MCF 10A (cell line): ENCODE measurements at regions not wholly inside any gene's neighbourhood (a gene's known extent, or its start where the extent isn't known, plus 50 kb on each side); places are given as distances from the start of the nearest gene placed in this dataset.

Experiments
- BruUV-seq: library from RNA; stranded (reverse); fragments of 400-500 nt; replicated peaks from 2 replicates; lab custom pipeline; 2021; lab: Mats Ljungman, UMichigan
- CTCF ChIA-PET: fragments of 300-600 bp; sonication (Branson Sonifier 250); formaldehyde crosslinking; extraction: SDS; loops from one replicate; lab custom pipeline; 2021; ENCODE audit warnings: antibody characterized with exemption, inconsistent platforms; lab: Yijun Ruan, JAX
- POLR2A ChIA-PET: fragments of 300-600, 350-650 bp; sonication (Branson Sonifier 250); formaldehyde crosslinking; extraction: SDS; loops from one replicate; lab custom pipeline; 2020; ENCODE audit warnings: antibody characterized with exemption, inconsistent platforms; lab: Yijun Ruan, JAX
- DNase-seq: peaks from one replicate; pipeline ENCODE4 v3.0.0-alpha.2; 2018; ENCODE audit not compliant: unreplicated experiment
- H3K27ac Mint-ChIP-seq: one replicate; pipeline ENCODE4 v1.8.0; 2022; ENCODE audit warnings: mild to moderate bottlenecking, low read depth, mixed read lengths; ENCODE audit not compliant: unreplicated experiment
- H3K27me3 Mint-ChIP-seq: one replicate; pipeline ENCODE4 v1.8.0; 2022; ENCODE audit warnings: mixed read lengths; ENCODE audit not compliant: insufficient read depth, unreplicated experiment
- H3K36me3 Mint-ChIP-seq: one replicate; pipeline ENCODE4 v1.8.0; 2022; ENCODE audit warnings: mild to moderate bottlenecking, moderate library complexity, mixed read lengths; ENCODE audit not compliant: insufficient read depth, unreplicated experiment
- H3K4me1 Mint-ChIP-seq: one replicate; pipeline ENCODE4 v1.8.0; 2022; ENCODE audit warnings: mixed read lengths; ENCODE audit not compliant: insufficient read depth, unreplicated experiment
- H3K4me3 Mint-ChIP-seq: one replicate; pipeline ENCODE4 v1.8.0; 2022; ENCODE audit warnings: mild to moderate bottlenecking, moderate library complexity, mixed read lengths; ENCODE audit not compliant: unreplicated experiment
- H3K9me3 Mint-ChIP-seq: one replicate; pipeline ENCODE4 v1.8.0; 2022; ENCODE audit warnings: mixed read lengths; ENCODE audit not compliant: unreplicated experiment
- CTCF ChIP-seq: fragments of 200-600 bp; IDR thresholded peaks from one replicate; pipeline ENCODE4 v1.8.0; 2022; ENCODE audit warnings: antibody characterized with exemption, mild to moderate bottlenecking; ENCODE audit not compliant: unreplicated experiment
- intact Hi-C: fragments of 100-400 bp; cut with micrococcal nuclease; formaldehyde crosslinking; loops from 2 replicates; pipeline ENCODE4 v1.14.1; 2022

GRCh38 chr2:204272089-204272488 is 273.2 kb upstream of the PARD3B start:
- no peaks in the 10 kb centered on the region for H3K4me1 Mint-ChIP-seq
- intact Hi-C loops = no loop called here
- BruUV-seq = no TSS peak
- TF ChIP-seq CTCF = no peak
- no peaks in the 10 kb centered on the region for H3K9me3 Mint-ChIP-seq
- POLR2A ChIA-PET = no interaction called here
- H3K36me3 Mint-ChIP-seq = no peaks in the 10 kb centered on the region
- H3K27me3 Mint-ChIP-seq = no peaks in the 10 kb centered on the region
- CTCF ChIA-PET = interaction anchor here (1.2 kb wide), 1 partner anchor 12 kb away, joined by 7 read pairs; no protein-coding TSS in a partner anchor
- DNase-seq = no peak
- H3K27ac Mint-ChIP-seq = no peak overlapping the region
- no peak overlapping the region for H3K4me3 Mint-ChIP-seq

- Mint-ChIP-seq H3K4me3 (no peak overlapping the region), H3K9me3 (no peaks in the 10 kb centered on the region), H3K4me1 (no peaks in the 10 kb centered on the region), H3K27me3 (no peaks in the 10 kb centered on the region), H3K36me3 (no peaks in the 10 kb centered on the region), H3K27ac (no peak overlapping the region)
- no TSS peak for BruUV-seq
- TF ChIP-seq CTCF = no peak
- intact Hi-C loops = no loop called here
- POLR2A ChIA-PET = no interaction called here
- CTCF ChIA-PET = interaction anchor here (1.2 to 1.3 kb wide), 2 partner anchors 12 kb away, joined by 7 to 9 read pairs; no protein-coding TSS in a partner anchor
- no peak for DNase-seq
Measured at GRCh38 chr2:204272610-204273287, 272.5 kb upstream of the PARD3B start.

GRCh38 chr2:204274429-204274828 is 270.8 kb upstream of the PARD3B start:
- Mint-ChIP-seq H3K27me3 (no peaks in the 10 kb centered on the region), H3K9me3 (no peaks in the 10 kb centered on the region), H3K4me3 (no peak overlapping the region), H3K4me1 (no peaks in the 10 kb centered on the region), H3K27ac (no peak overlapping the region), H3K36me3 (no peaks in the 10 kb centered on the region)
- TF ChIP-seq CTCF = no peak
- intact Hi-C loops = no loop called here
- ChIA-PET CTCF (interaction anchor here (0.6 to 0.7 kb wide), 2 partner anchors 130 to 503 kb away, joined by 3 to 4 read pairs; no protein-coding TSS in a partner anchor), POLR2A (no interaction called here)
- DNase-seq = no peak
- BruUV-seq = no TSS peak

- DNase-seq = no peak
- H3K9me3 Mint-ChIP-seq = no peaks in the 10 kb centered on the region
- no TSS peak for BruUV-seq
- ChIA-PET CTCF (no interaction called here), POLR2A (interaction anchor here (1.2 kb wide), 1 partner anchor 16 kb away, joined by 5 read pairs; no protein-coding TSS in a partner anchor)
- H3K4me3 Mint-ChIP-seq = no peak overlapping the region
- intact Hi-C loops = no loop called here
- H3K27me3 Mint-ChIP-seq = no peaks in the 10 kb centered on the region
- TF ChIP-seq CTCF = no peak
- H3K27ac Mint-ChIP-seq = no peak overlapping the region
- H3K4me1 Mint-ChIP-seq = no peaks in the 10 kb centered on the region
- H3K36me3 Mint-ChIP-seq = no peaks in the 10 kb centered on the region
Measured at GRCh38 chr2:204274991-204275390, 270.3 kb upstream of the PARD3B start.
